Endothelial cell of umbilical vein (primary cell): ENCODE measurements at regions not wholly inside any gene's neighbourhood (a gene's known extent, or its start where the extent isn't known, plus 50 kb on each side); places are given as distances from the start of the nearest gene placed in this dataset.

Source experiments
- BruUV-seq: library from RNA; stranded (reverse); fragments of 400-500 nt; replicated peaks from 2 replicates; lab custom pipeline; 2021; lab: Mats Ljungman, UMichigan
- CTCF ChIA-PET: fragments of 300-600, 350-600 bp; sonication (Branson Sonifier 250); formaldehyde crosslinking; loops from one replicate; lab custom pipeline; 2021; ENCODE audit warnings: antibody characterized with exemption, inconsistent platforms; lab: Charles Lee
- POLR2A ChIA-PET: fragments of 300-600, 350-600 bp; sonication (Branson Sonifier 250); formaldehyde crosslinking; loops from one replicate; lab custom pipeline; 2021; ENCODE audit warnings: antibody characterized with exemption, inconsistent platforms; lab: Charles Lee
- DNase-seq: peaks from one replicate; pipeline ENCODE4 v3.0.0-alpha.2; 2011; ENCODE audit warnings: low read depth, low spot score
- FAIRE-seq: peaks from 2 replicates; lab custom pipeline; 2011; peaks lifted over from hg19 to GRCh38; lab: Jason Lieb, UNC
- H2AFZ ChIP-seq: 2 replicates; pipeline ENCODE4 v1.6.0; 2012; ENCODE audit warnings: low read depth, low read length, control low read depth, inconsistent platforms
- H3K27ac ChIP-seq: 2 replicates; pipeline ENCODE4 v1.5.1; 2011; ENCODE audit warnings: low read depth, mild to moderate bottlenecking, control low read depth, low read length, moderate library complexity; ENCODE audit not compliant: insufficient read depth
- H3K27me3 ChIP-seq, 2 experiments: 2 replicates each; pipeline versions ENCODE4 v1.6.0 to v1.6.1; 2011; ENCODE audit warnings: low read length in 2 of 2, mixed read lengths in 1 of 2; ENCODE audit not compliant: control insufficient read depth in 2 of 2, insufficient read depth in 2 of 2
- H3K36me3 ChIP-seq, 2 experiments: 2 replicates in 1 of 2; 3 replicates in 1 of 2; pipeline ENCODE4 v1.5.1; 2011; ENCODE audit warnings: low read length in 2 of 2, mild to moderate bottlenecking in 1 of 2, moderate library complexity in 1 of 2; ENCODE audit not compliant: control insufficient read depth in 2 of 2, insufficient read depth in 2 of 2; ENCODE audit errors: extremely low read depth in 1 of 2
- H3K4me1 ChIP-seq: 3 replicates; pipeline ENCODE4 v1.5.1; 2011; ENCODE audit warnings: mild to moderate bottlenecking, low read length; ENCODE audit not compliant: control insufficient read depth, insufficient read depth; ENCODE audit errors: extremely low read depth
- H3K4me2 ChIP-seq: 2 replicates; pipeline ENCODE4 v1.6.1; 2011; ENCODE audit warnings: low read length, control low read depth, mixed read lengths; ENCODE audit not compliant: insufficient read depth
- H3K4me3 ChIP-seq, 3 experiments: fragments of 200-600 bp in 1 of 3; sonication (generic), shearing (Covaris generic) in 1 of 3; replicated peaks in 1 of 3; 2 replicates each; pipeline ENCODE4 v1.5.1; 2011 to 2016; ENCODE audit warnings: control low read depth in 3 of 3, low read length in 3 of 3, mild to moderate bottlenecking in 2 of 3, inconsistent platforms in 1 of 3, low read depth in 1 of 3, moderate library complexity in 1 of 3; ENCODE audit not compliant: insufficient read depth in 1 of 3
- H3K79me2 ChIP-seq: 2 replicates; pipeline ENCODE4 v1.6.0; 2012; ENCODE audit warnings: low read length, inconsistent platforms; ENCODE audit not compliant: control insufficient read depth, insufficient read depth
- H3K9ac ChIP-seq: replicated peaks from 2 replicates; pipeline ENCODE3; 2011; ENCODE audit warnings: low read length, control low read depth; ENCODE audit not compliant: insufficient read depth; ENCODE audit errors: extremely low read depth
- H3K9me1 ChIP-seq: replicated peaks from 3 replicates; pipeline ENCODE4 v1.6.0; 2011; ENCODE audit warnings: mild to moderate bottlenecking, low read length; ENCODE audit not compliant: control insufficient read depth, insufficient read depth; ENCODE audit errors: extremely low read depth
- H3K9me3 ChIP-seq: replicated peaks from 2 replicates; pipeline ENCODE4 v1.5.1; 2012; ENCODE audit warnings: low read length, inconsistent platforms; ENCODE audit not compliant: control insufficient read depth, insufficient read depth
- H4K20me1 ChIP-seq: replicated peaks from 2 replicates; pipeline ENCODE3; 2011; ENCODE audit warnings: mild to moderate bottlenecking, low read length; ENCODE audit not compliant: control insufficient read depth, insufficient read depth; ENCODE audit errors: extremely low read depth
- EZH2 ChIP-seq: IDR thresholded peaks from 2 replicates; pipeline ENCODE4 v1.6.1; 2012; ENCODE audit warnings: borderline replicate concordance, low read depth, mild to moderate bottlenecking, moderate library complexity, low read length, inconsistent platforms; ENCODE audit not compliant: severe bottlenecking
- FOS ChIP-seq: IDR thresholded peaks from 2 replicates; pipeline ENCODE4 v1.6.1; 2011; ENCODE audit warnings: mild to moderate bottlenecking, low read length, moderate library complexity, borderline replicate concordance; ENCODE audit not compliant: insufficient read depth
- GATA2 ChIP-seq: IDR thresholded peaks from 2 replicates; pipeline ENCODE4 v1.7.0; 2011; ENCODE audit warnings: low read depth, mild to moderate bottlenecking, moderate library complexity, mixed read lengths, low read length; ENCODE audit not compliant: insufficient read length, insufficient read depth
- JUN ChIP-seq: IDR thresholded peaks from 2 replicates; pipeline ENCODE4 v1.6.1; 2011; ENCODE audit warnings: borderline replicate concordance, low read depth; ENCODE audit not compliant: insufficient read length, insufficient read depth
- MYC ChIP-seq: IDR thresholded peaks from one replicate; pipeline ENCODE4 v1.6.1; 2011; ENCODE audit warnings: mild to moderate bottlenecking, low read depth, low read length
- POLR2A ChIP-seq: IDR thresholded peaks from 2 replicates; pipeline ENCODE4 v1.6.1; 2012; ENCODE audit warnings: low read depth, mild to moderate bottlenecking, control low read depth, low read length
- POLR2AphosphoS5 ChIP-seq: IDR thresholded peaks from 2 replicates; pipeline ENCODE4 v1.6.1; 2012; ENCODE audit warnings: low read depth, mild to moderate bottlenecking, control low read depth, low read length, moderate library complexity; ENCODE audit not compliant: insufficient read depth
- dilution Hi-C: fragments of 300-500 bp; cut with MboI; formaldehyde crosslinking; loops from one replicate; pipeline ENCODE4 v1.15.0; 2019; ENCODE audit warnings: low sequenced_read_pairs; ENCODE audit not compliant: extremely low pct_ligation_motif_present
- intact Hi-C: fragments of 100-400 bp; cut with micrococcal nuclease; formaldehyde crosslinking; loops from one replicate; pipeline ENCODE4 v1.10.0; 2022
- TF ChIP-seq, protein P1 (sequence below), 2 donors: IDR thresholded peaks; 1 replicate in 1 of 2; 2 replicates in 1 of 2; pipeline ENCODE4 v1.5.1; 2011; ENCODE audit warnings: low read length in 2 of 2, mild to moderate bottlenecking in 2 of 2, moderate library complexity in 2 of 2, control low read depth in 1 of 2, inconsistent platforms in 1 of 2, low read depth in 1 of 2; ENCODE audit not compliant: insufficient read depth in 1 of 2; ENCODE audit errors: extremely low read depth in 1 of 2
- TF ChIP-seq, protein P2 (sequence below): IDR thresholded peaks from 2 replicates; pipeline ENCODE4 v1.6.1; 2011; ENCODE audit not compliant: insufficient read depth, insufficient read length

DNA sequence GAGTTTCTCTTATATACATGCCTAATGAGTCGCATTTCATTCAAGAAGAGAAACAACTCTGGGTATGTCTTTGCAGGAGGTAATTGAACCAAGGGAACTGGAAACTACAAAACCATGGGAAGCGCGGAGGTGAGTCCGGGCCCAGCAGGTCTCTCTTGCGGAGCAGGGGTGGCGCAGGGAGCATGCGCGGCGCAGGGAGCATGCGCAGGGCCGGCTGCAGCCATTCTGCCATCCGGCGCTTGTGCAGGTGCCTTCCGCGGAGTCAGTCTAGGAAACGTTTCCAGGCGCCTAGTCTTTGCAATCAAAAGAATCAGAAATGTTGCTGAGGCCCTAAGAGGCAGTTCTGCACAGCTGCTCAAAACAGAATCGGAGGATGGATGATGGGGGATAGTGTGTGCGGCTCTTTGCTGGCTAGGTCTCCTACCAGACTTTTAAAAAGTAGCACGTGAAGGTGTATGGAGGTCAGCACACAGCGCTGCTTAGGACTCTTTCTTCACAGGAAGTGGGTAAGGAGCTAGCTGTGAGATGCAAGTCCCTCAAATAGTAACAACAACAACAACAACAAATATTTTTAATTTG, 433.8 kb upstream of the FAT1 start:
- CTCF ChIA-PET, result no interaction called here

More for the DNA sequence above, 433.8 kb upstream of the FAT1 start:
- Histone ChIP-seq H3K27ac (no peak overlapping the region), H3K79me2 (no peaks in the 10 kb centered on the region), H4K20me1 (no peaks in the 10 kb centered on the region), H3K9me3 (no peaks in the 10 kb centered on the region), H3K27me3 (no peaks in the 10 kb centered on the region), H3K9me1 (no peaks in the 10 kb centered on the region), H3K4me3 (no peak overlapping the region), H3K4me1 (no peaks in the 10 kb centered on the region), H3K9ac (no peak overlapping the region), H2AFZ (no peak overlapping the region), H3K36me3 (no peaks in the 10 kb centered on the region), H3K4me2 (no peak overlapping the region)
- intact Hi-C loops, result no loop called here
- DNase-seq (no peak), FAIRE-seq (no peak)
- dilution Hi-C loops, result no loop called here
- POLR2A ChIA-PET, result no interaction called here
- BruUV-seq, result no TSS peak
- TF ChIP-seq JUN (no peak), GATA2 (no peak), POLR2AphosphoS5 (no peak), POLR2A (no peak), MYC (no peak), FOS (no peak), EZH2 (no peak)
- TF ChIP-seq, protein P1, sequence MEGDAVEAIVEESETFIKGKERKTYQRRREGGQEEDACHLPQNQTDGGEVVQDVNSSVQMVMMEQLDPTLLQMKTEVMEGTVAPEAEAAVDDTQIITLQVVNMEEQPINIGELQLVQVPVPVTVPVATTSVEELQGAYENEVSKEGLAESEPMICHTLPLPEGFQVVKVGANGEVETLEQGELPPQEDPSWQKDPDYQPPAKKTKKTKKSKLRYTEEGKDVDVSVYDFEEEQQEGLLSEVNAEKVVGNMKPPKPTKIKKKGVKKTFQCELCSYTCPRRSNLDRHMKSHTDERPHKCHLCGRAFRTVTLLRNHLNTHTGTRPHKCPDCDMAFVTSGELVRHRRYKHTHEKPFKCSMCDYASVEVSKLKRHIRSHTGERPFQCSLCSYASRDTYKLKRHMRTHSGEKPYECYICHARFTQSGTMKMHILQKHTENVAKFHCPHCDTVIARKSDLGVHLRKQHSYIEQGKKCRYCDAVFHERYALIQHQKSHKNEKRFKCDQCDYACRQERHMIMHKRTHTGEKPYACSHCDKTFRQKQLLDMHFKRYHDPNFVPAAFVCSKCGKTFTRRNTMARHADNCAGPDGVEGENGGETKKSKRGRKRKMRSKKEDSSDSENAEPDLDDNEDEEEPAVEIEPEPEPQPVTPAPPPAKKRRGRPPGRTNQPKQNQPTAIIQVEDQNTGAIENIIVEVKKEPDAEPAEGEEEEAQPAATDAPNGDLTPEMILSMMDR (IDR thresholded peaks at IDR 0.05; ENCODE audit: extremely low read depth in 1 of 2, insufficient read depth in 1 of 2, low read depth in 1 of 2, low read length in 2 of 2), result no peak
- TF ChIP-seq, protein P2, sequence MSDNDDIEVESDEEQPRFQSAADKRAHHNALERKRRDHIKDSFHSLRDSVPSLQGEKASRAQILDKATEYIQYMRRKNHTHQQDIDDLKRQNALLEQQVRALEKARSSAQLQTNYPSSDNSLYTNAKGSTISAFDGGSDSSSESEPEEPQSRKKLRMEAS, result no peak
